Mucosa of descending colon (tissue), 3 donors: ENCODE measurements at regions not wholly inside any gene's neighbourhood (a gene's known extent, or its start where the extent isn't known, plus 50 kb on each side); places are given as distances from the start of the nearest gene placed in this dataset.
"Not testable (repeated sequence)": the region's sequence is repeated elsewhere in the genome, so short reads cannot be mapped to it uniquely, and the experiment has no call there.

ENCODE experiments used
- ATAC-seq: fragments of 200-7000 bp; cut with Tn5 transposase; one replicate; pipeline ENCODE4 v1.9.1; 2020; ENCODE audit warnings: mild to moderate bottlenecking, moderate library complexity
- DNase-seq, 3 donors: peaks; one replicate each; pipeline ENCODE4 v3.0.0-alpha.2; 2020
- H3K36me3 ChIP-seq: fragments of 200-600 bp; one replicate; pipeline ENCODE4 v1.8.0; 2021; ENCODE audit warnings: low read depth, mild to moderate bottlenecking
- H3K4me1 ChIP-seq: fragments of 200-600 bp; one replicate; pipeline ENCODE4 v1.8.0; 2021; ENCODE audit warnings: low read depth, mild to moderate bottlenecking
- H3K4me3 ChIP-seq: fragments of 200-600 bp; one replicate; pipeline ENCODE4 v1.8.0; 2021; ENCODE audit warnings: mild to moderate bottlenecking
- H3K9me3 ChIP-seq: fragments of 200-600 bp; one replicate; pipeline ENCODE4 v1.8.0; 2021; ENCODE audit warnings: mild to moderate bottlenecking
- intact Hi-C, 2 donors: fragments of 100-400 bp; cut with DNase I in 1 of 2; cut with micrococcal nuclease in 1 of 2; formaldehyde crosslinking; loops; one replicate each; pipeline versions ENCODE4 v1.11.0 to v1.11.1; 2022; cut with DNase I, micrococcal nuclease
- TF ChIP-seq, protein P1 (sequence below): fragments of 200-600 bp; IDR thresholded peaks from one replicate; pipeline ENCODE4 v1.8.0; 2022; ENCODE audit warnings: antibody characterized with exemption, mild to moderate bottlenecking
- donor health status: DM: no; HTN: no; CAD: no; lungs with moderate emphysema.
- donor health status: DM: no; HTN: no; CAD: no.
- donor health status: DM: no; HTN: yes; CAD: no.

DNA sequence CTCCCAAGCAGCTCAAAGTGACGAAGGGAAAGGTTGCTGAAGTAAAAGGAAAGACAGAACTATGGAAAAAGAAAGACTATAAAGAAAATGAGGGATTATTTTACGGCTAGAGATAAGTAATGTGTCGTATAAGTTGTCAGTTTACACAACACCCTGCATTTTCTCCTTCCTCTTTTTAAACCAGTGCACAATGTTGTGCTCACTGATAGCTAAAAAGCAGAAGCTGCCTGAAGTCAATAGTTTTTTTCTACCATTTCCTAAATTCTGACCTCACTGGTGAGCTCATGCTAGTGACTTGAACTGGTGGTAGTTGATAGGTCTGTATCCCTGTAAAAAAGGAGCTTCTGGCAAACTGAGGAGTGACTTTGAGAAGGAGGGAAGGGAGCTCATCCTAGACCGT, 368.6 kb upstream of the GBE1 start:
- ATAC-seq (peak; percentile 8), DNase-seq (no peak)
- TF ChIP-seq, protein P1, sequence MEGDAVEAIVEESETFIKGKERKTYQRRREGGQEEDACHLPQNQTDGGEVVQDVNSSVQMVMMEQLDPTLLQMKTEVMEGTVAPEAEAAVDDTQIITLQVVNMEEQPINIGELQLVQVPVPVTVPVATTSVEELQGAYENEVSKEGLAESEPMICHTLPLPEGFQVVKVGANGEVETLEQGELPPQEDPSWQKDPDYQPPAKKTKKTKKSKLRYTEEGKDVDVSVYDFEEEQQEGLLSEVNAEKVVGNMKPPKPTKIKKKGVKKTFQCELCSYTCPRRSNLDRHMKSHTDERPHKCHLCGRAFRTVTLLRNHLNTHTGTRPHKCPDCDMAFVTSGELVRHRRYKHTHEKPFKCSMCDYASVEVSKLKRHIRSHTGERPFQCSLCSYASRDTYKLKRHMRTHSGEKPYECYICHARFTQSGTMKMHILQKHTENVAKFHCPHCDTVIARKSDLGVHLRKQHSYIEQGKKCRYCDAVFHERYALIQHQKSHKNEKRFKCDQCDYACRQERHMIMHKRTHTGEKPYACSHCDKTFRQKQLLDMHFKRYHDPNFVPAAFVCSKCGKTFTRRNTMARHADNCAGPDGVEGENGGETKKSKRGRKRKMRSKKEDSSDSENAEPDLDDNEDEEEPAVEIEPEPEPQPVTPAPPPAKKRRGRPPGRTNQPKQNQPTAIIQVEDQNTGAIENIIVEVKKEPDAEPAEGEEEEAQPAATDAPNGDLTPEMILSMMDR: no peak
- H3K4me1 ChIP-seq: no peaks in the 10 kb centered on the region
- no peaks in the 10 kb centered on the region for H3K9me3 ChIP-seq
- intact Hi-C loops: loop anchor here in 1 of 2 donors (10.0 kb wide), 1 partner anchor 465 kb away; no protein-coding TSS in a partner anchor
- H3K4me3 ChIP-seq: no peak overlapping the region
- H3K36me3 ChIP-seq: no peaks in the 10 kb centered on the region

DNA sequence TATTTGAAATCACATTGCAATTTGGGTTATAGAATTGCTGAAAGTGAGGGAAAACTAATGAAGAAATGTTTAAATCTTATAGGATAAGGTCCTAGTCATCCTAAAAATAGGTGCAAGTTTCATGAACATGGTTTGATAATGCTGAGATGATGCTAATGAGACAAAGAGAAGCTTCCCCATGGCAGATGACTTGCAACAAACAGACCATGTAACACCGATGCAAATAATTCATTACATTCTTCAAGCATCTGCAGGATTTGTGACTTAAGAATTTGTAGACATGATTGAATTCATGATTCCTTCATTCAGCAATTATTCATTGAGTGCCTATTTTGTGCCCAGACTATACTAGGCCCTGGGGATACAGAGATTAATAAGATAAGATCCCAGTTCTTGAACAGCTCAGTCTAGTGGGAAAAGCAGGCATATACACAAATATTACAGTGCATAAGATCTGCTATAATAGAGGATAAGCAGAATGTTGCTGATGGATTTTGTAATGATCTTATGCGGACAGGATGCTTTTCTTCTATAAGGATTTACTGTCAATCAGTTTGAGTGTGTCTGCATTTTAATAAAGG, 367.9 kb upstream of the GBE1 start:
- DNase-seq: no peak
- intact Hi-C loops: no loop called here
- no peak for ATAC-seq
- H3K9me3 ChIP-seq: no peaks in the 10 kb centered on the region
- H3K4me3 ChIP-seq: no peak overlapping the region
- no peaks in the 10 kb centered on the region for H3K36me3 ChIP-seq
- TF ChIP-seq, protein P1: no peak
- H3K4me1 ChIP-seq: no peaks in the 10 kb centered on the region

DNA sequence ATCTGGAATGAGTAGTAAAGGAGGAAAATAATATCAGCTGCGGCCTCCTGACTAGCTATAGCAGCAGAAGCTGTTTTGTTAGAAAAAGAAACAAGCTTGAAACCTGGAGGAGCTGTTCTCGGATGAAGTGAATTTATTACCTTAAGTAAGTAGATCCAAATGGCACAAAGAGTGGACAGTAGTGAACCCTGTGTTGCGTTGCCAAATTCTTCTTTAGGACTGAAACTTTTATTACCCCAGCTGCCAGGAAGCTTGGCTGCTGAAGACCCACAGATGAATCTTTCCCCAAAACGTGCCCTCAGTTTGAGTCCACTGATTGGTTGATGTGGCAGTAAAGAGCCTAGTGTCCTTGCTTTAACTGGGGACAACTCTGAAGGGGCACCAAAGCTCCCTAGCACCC, 366.8 kb upstream of the GBE1 start:
- H3K4me1 ChIP-seq: no peaks in the 10 kb centered on the region
- DNase-seq (no peak), ATAC-seq (no peak)
- TF ChIP-seq, protein P1: no peak
- H3K4me3 ChIP-seq: no peak overlapping the region
- no peaks in the 10 kb centered on the region for H3K36me3 ChIP-seq
- intact Hi-C loops: no loop called here
- H3K9me3 ChIP-seq: no peaks in the 10 kb centered on the region

DNA sequence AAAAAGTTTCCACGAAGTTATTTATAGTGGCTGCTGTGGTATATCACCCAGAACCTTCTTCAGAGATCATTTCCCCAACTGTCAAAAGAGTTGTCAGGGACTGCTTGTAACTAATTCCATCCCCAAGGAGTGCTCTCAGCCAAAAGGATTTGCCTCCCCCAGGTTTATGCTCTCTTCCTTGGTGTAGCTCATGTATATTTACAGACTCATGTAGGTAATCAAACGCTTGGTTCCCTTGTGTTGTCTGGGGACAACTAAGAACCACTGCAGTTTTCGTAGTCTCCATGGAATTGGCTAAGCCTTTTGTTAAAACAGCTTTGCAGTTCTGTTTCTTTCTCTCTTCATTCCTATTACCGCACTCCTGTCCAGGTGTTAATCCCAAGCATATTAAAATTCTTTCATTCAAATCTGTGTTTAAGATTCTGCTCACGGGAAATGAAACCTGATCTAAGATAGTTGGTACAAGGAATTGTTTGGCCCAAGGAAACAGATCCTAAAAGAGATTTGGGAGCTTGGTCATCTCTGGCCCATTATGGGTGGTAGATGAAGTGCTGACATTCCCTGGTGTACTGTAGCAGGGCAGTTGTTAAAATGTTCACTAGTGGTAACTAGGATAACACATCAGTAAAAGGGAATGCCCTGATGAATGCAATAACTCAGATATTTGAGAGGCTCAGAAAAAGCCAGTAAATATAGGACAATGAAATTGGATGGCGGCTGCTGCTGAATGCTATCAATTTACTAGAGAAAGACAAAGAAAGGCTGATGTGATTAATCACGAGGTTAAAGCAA, 361.3 kb upstream of the GBE1 start:
- Histone ChIP-seq H3K36me3 (no peaks in the 10 kb centered on the region), H3K4me1 (no peaks in the 10 kb centered on the region), H3K9me3 (no peaks in the 10 kb centered on the region), H3K4me3 (no peak overlapping the region)
- intact Hi-C loops: no loop called here
- TF ChIP-seq, protein P1: no peak
- DNase-seq (no peak), ATAC-seq (no peak)

DNA sequence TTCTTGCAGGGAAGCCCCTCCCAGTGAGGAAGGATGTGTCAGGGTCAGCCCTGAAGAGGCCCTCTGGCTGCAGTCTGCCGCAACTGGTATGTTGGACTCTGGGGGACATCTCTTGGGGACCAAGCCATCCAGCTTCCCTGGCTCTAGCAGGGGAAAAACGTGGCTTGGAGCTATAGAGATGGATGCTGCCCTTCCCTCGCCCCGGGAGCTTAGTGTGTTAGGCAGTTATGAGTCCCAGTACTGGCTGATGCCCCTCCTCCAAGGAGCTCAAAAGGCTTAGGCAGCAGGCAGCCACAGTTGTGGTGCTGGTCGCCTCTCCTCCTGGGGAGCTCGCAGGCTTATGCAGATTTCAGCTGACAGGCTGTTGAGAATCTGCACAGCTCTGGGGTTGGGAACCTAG, 353.1 kb upstream of the GBE1 start:
- ATAC-seq: no peak
- TF ChIP-seq, protein P1: no peak
- no peaks in the 10 kb centered on the region for H3K4me1 ChIP-seq

DNA sequence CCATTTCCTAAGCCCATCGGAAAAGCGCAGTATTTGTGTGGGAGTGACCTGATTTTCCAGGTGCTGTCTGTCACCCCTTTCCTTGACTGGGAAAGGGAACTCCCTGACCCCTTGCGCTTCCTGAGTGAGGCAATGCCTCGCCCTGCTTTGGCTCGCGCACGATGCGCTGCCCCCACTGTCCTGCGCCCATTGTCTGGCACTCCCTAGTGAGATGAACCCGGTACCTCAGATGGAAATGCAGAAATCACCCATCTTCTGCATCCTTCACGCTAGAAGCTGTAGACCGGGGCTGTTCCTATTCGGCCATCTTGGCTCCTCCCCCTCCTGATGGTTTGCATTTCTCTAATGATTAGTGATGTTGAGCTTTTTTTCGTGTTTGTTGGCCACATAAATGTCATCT, 349.3 kb upstream of the GBE1 start:
- ATAC-seq, intact Hi-C loops: not testable (repeated sequence)

More for the DNA sequence above, 353.1 kb upstream of the GBE1 start:
- DNase-seq: no peak
- Histone ChIP-seq H3K9me3 (peaks cover 9% of the 10 kb centered on the region), H3K4me3 (no peak overlapping the region), H3K36me3 (no peaks in the 10 kb centered on the region)
- intact Hi-C loops: no loop called here

More for the DNA sequence above, 349.3 kb upstream of the GBE1 start:
- H3K9me3 ChIP-seq, H3K4me1 ChIP-seq, H3K36me3 ChIP-seq, DNase-seq, H3K4me3 ChIP-seq: not testable (repeated sequence)
